ENCODE measurements at regions not wholly inside any gene's neighbourhood (a gene's known extent, or its start where the extent isn't known, plus 50 kb on each side); places are given as distances from the start of the nearest gene placed in this dataset.

GRCh38 chr5:63250939-63251338 lies 672.3 kb downstream of the LRRC70 start:
- TF ChIP-seq CTCF (IDR thresholded peaks at IDR 0.05; ENCODE audit: low read depth, low read length) (no peak), POLR2A (IDR thresholded peaks at IDR 0.05; ENCODE audit: extremely low read depth, insufficient read length) (no peak), MYC (IDR thresholded peaks at IDR 0.05; ENCODE audit: low read depth, low read length) (no peak)
